BE2C (cell line): ENCODE measurements at regions not wholly inside any gene's neighbourhood (a gene's known extent, or its start where the extent isn't known, plus 50 kb on each side); places are given as distances from the start of the nearest gene placed in this dataset.

ENCODE experiments used
- DNase-seq: peaks from one replicate; pipeline ENCODE4 v3.0.0-alpha.2; 2020
- H3K27me3 ChIP-seq: fragments of 250-450 bp; sonication (Bioruptor Pico); 2 replicates; pipeline ENCODE4 v1.5.1; 2020; ENCODE audit warnings: mild to moderate bottlenecking
- H3K36me3 ChIP-seq: fragments of 250-450 bp; sonication (Bioruptor Pico); 2 replicates; pipeline ENCODE4 v1.5.1; 2020; ENCODE audit warnings: mild to moderate bottlenecking
- H3K4me1 ChIP-seq: fragments of 250-450 bp; sonication (Bioruptor Pico); 2 replicates; pipeline ENCODE4 v1.5.1; 2020
- H3K4me3 ChIP-seq: 2 replicates; pipeline ENCODE4 v1.5.1; 2011; ENCODE audit warnings: low read depth, low read length
- H3K9me3 ChIP-seq: fragments of 250-450 bp; sonication (Bioruptor Pico); 2 replicates; pipeline ENCODE4 v1.5.1; 2020
- CTCF ChIP-seq: IDR thresholded peaks from 2 replicates; pipeline ENCODE4 v1.5.1; 2012; ENCODE audit warnings: mild to moderate bottlenecking, low read depth, low read length

- Histone ChIP-seq H3K27me3 (no peaks in the 10 kb centered on the region), H3K4me1 (peaks cover 26% of the 10 kb centered on the region), H3K36me3 (no peaks in the 10 kb centered on the region), H3K9me3 (no peaks in the 10 kb centered on the region), H3K4me3 (no peak overlapping the region)
- no peak for TF ChIP-seq CTCF
- DNase-seq: no peak
Observed at GRCh38 chr5:71859515-71859914, 140.4 kb downstream of the CARTPT start.

GRCh38 chr5:71860048-71860447 is 141.0 kb downstream of the CARTPT start:
- no peaks in the 10 kb centered on the region for H3K36me3 ChIP-seq
- no peak for DNase-seq
- no peaks in the 10 kb centered on the region for H3K27me3 ChIP-seq
- no peak overlapping the region for H3K4me3 ChIP-seq
- peaks cover 26% of the 10 kb centered on the region for H3K4me1 ChIP-seq
- no peak for TF ChIP-seq CTCF
- no peaks in the 10 kb centered on the region for H3K9me3 ChIP-seq

- no peak for DNase-seq
- Histone ChIP-seq H3K27me3 (no peaks in the 10 kb centered on the region), H3K4me3 (no peak overlapping the region), H3K9me3 (no peaks in the 10 kb centered on the region), H3K36me3 (no peaks in the 10 kb centered on the region), H3K4me1 (peaks cover 26% of the 10 kb centered on the region)
- no peak for TF ChIP-seq CTCF
Observed at GRCh38 chr5:71861682-71862081, 142.6 kb downstream of the CARTPT start.

GRCh38 chr5:71862087-71862486 is 143.0 kb downstream of the CARTPT start:
- DNase-seq: peak; percentile 41
- peaks cover 26% of the 10 kb centered on the region for H3K4me1 ChIP-seq
- no peaks in the 10 kb centered on the region for H3K9me3 ChIP-seq
- H3K36me3 ChIP-seq: no peaks in the 10 kb centered on the region
- H3K27me3 ChIP-seq: no peaks in the 10 kb centered on the region
- no peak for TF ChIP-seq CTCF
- H3K4me3 ChIP-seq: no peak overlapping the region

- no peaks in the 10 kb centered on the region for H3K36me3 ChIP-seq
- peaks cover 26% of the 10 kb centered on the region for H3K4me1 ChIP-seq
- no peak for DNase-seq
- H3K27me3 ChIP-seq: no peaks in the 10 kb centered on the region
- no peak for TF ChIP-seq CTCF
- no peak overlapping the region for H3K4me3 ChIP-seq
- no peaks in the 10 kb centered on the region for H3K9me3 ChIP-seq
Observed at GRCh38 chr5:71862507-71863060, 143.5 kb downstream of the CARTPT start.

GRCh38 chr5:71864730-71865601 is 145.9 kb downstream of the CARTPT start:
- TF ChIP-seq CTCF: no peak
- DNase-seq: no peak
- H3K4me3 ChIP-seq: no peak overlapping the region
- H3K4me1 ChIP-seq: peaks cover 7% of the 10 kb centered on the region; the same call in 1 of the 2 replicates
- H3K9me3 ChIP-seq: no peaks in the 10 kb centered on the region
- no peaks in the 10 kb centered on the region for H3K36me3 ChIP-seq
- H3K27me3 ChIP-seq: no peaks in the 10 kb centered on the region
